GM12891 (cell line): ENCODE measurements at regions not wholly inside any gene's neighbourhood (a gene's known extent, or its start where the extent isn't known, plus 50 kb on each side); places are given as distances from the start of the nearest gene placed in this dataset.
"Not testable (repeated sequence)": the region's sequence is repeated elsewhere in the genome, so short reads cannot be mapped to it uniquely, and the experiment has no call there.

Experiments
- POLR2A ChIP-seq: IDR thresholded peaks from 2 replicates; pipeline ENCODE4 v1.6.1; 2011; ENCODE audit warnings: low read depth, low read length, control low read depth
- POLR2AphosphoS5 ChIP-seq: IDR thresholded peaks from 2 replicates; pipeline ENCODE4 v1.6.1; 2011; ENCODE audit warnings: low read depth, low read length, control low read depth

- TF ChIP-seq POLR2A, POLR2AphosphoS5: not testable (repeated sequence)
Measured at GRCh38 chr5:66448070-66448469, 148.1 kb upstream of the MAST4 start.
